RWPE2 (cell line): ENCODE measurements at regions not wholly inside any gene's neighbourhood (a gene's known extent, or its start where the extent isn't known, plus 50 kb on each side); places are given as distances from the start of the nearest gene placed in this dataset.

Source experiments
- ATAC-seq: fragments of 200-7000 bp; cut with Tn5 transposase; 3 replicates; pipeline ENCODE4 v1.9.1; 2021; ENCODE audit warnings: low read depth
- DNase-seq: peaks from one replicate; pipeline ENCODE4 v3.0.0-alpha.2; 2020; ENCODE audit warnings: low spot score
- H3K27ac ChIP-seq: fragments of 450-650 bp; 2 replicates; pipeline ENCODE4 v1.5.1; 2017; ENCODE audit warnings: mild to moderate bottlenecking; ENCODE audit not compliant: poor library complexity, severe bottlenecking
- H3K27me3 ChIP-seq: fragments of 250-450 bp; sonication (Bioruptor Pico); 2 replicates; pipeline ENCODE4 v1.5.1; 2021; ENCODE audit warnings: mild to moderate bottlenecking, moderate library complexity; ENCODE audit not compliant: insufficient read depth, poor library complexity, severe bottlenecking
- H3K36me3 ChIP-seq: fragments of 250-450 bp; sonication (Bioruptor Pico); 2 replicates; pipeline ENCODE4 v1.5.1; 2020; ENCODE audit warnings: low read depth, mild to moderate bottlenecking, moderate library complexity
- H3K4me1 ChIP-seq: fragments of 250-450 bp; sonication (Bioruptor Pico); 2 replicates; pipeline ENCODE4 v1.5.1; 2021; ENCODE audit warnings: mild to moderate bottlenecking, moderate library complexity; ENCODE audit not compliant: insufficient read depth, poor library complexity, severe bottlenecking
- H3K4me3 ChIP-seq: fragments of 250-450 bp; sonication (Bioruptor Pico); 2 replicates; pipeline ENCODE4 v1.5.1; 2021; ENCODE audit warnings: mild to moderate bottlenecking, moderate library complexity; ENCODE audit not compliant: severe bottlenecking
- H3K9me3 ChIP-seq: fragments of 250-450 bp; sonication (Bioruptor Pico); 2 replicates; pipeline ENCODE4 v1.5.1; 2021; ENCODE audit warnings: mild to moderate bottlenecking, moderate library complexity; ENCODE audit not compliant: severe bottlenecking
- TF ChIP-seq, protein P1 (sequence below): fragments of 450-650 bp; IDR thresholded peaks from one replicate; pipeline ENCODE4 v1.5.1; 2017; ENCODE audit warnings: mild to moderate bottlenecking, moderate library complexity; ENCODE audit not compliant: poor library complexity, severe bottlenecking

DNA sequence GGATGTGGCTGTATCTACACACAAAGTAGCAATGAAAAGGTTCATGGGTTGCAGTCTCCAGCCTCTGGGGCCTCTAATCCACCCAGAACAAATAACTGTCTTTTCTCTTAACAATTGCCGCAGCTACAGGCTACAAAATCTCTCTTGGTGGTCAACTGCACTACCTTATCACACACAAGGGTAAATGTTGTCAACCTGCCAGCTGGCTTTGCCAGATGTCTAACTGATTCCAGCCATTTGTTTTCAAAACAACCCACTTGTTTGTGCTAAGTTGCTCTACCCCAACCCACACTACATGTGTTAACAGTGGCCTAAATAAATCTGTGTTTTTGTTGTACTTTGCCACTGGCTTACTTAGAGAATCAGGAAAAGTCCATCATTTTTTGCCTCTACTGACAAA lies 447.3 kb downstream of the TAFA4 start:
- Histone ChIP-seq H3K27ac (no peak overlapping the region), H3K4me1 (no peaks in the 10 kb centered on the region), H3K36me3 (no peaks in the 10 kb centered on the region), H3K4me3 (no peak overlapping the region), H3K27me3 (no peaks in the 10 kb centered on the region), H3K9me3 (no peaks in the 10 kb centered on the region)
- DNase-seq = no peak
- no peak for ATAC-seq
- TF ChIP-seq, protein P1, sequence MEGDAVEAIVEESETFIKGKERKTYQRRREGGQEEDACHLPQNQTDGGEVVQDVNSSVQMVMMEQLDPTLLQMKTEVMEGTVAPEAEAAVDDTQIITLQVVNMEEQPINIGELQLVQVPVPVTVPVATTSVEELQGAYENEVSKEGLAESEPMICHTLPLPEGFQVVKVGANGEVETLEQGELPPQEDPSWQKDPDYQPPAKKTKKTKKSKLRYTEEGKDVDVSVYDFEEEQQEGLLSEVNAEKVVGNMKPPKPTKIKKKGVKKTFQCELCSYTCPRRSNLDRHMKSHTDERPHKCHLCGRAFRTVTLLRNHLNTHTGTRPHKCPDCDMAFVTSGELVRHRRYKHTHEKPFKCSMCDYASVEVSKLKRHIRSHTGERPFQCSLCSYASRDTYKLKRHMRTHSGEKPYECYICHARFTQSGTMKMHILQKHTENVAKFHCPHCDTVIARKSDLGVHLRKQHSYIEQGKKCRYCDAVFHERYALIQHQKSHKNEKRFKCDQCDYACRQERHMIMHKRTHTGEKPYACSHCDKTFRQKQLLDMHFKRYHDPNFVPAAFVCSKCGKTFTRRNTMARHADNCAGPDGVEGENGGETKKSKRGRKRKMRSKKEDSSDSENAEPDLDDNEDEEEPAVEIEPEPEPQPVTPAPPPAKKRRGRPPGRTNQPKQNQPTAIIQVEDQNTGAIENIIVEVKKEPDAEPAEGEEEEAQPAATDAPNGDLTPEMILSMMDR = no peak

- Histone ChIP-seq H3K36me3 (no peaks in the 10 kb centered on the region), H3K27ac (no peak overlapping the region), H3K27me3 (no peaks in the 10 kb centered on the region), H3K4me3 (no peak overlapping the region), H3K9me3 (no peaks in the 10 kb centered on the region), H3K4me1 (no peaks in the 10 kb centered on the region)
- ATAC-seq (no peak), DNase-seq (no peak)
- TF ChIP-seq, protein P1 = no peak
These were observed 448.7 kb downstream of the TAFA4 start for GRCh38 chr3:68483601-68484000.

- TF ChIP-seq, protein P1 = no peak
- Histone ChIP-seq H3K4me1 (no peaks in the 10 kb centered on the region), H3K9me3 (no peaks in the 10 kb centered on the region), H3K27me3 (no peaks in the 10 kb centered on the region), H3K4me3 (no peak overlapping the region), H3K36me3 (no peaks in the 10 kb centered on the region), H3K27ac (no peak overlapping the region)
- ATAC-seq (no peak), DNase-seq (no peak)
These were observed 449.3 kb downstream of the TAFA4 start for GRCh38 chr3:68483041-68483440.

DNA sequence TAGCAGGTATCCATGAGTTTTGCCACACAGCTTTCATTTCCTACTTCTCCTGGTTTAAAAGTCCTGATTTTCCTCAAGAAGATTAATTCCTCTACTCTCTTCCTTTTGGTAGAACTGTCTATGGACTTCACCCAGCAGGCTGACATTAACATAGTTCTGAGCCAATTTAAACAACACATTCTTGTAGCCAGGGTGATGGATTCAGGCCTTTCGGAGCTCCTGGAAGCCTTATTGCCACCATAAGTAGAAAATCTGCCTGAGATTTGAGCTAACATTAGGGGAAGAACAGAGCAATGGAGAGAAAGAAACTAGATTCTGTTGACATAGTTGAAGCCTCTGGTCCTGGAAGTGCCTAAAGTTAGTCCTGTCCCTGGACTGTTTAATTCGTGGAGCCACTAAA lies 449.8 kb downstream of the TAFA4 start:
- no peak for DNase-seq
- Histone ChIP-seq H3K36me3 (no peaks in the 10 kb centered on the region), H3K4me1 (no peaks in the 10 kb centered on the region), H3K9me3 (no peaks in the 10 kb centered on the region), H3K27ac (no peak overlapping the region), H3K4me3 (no peak overlapping the region), H3K27me3 (no peaks in the 10 kb centered on the region)
- TF ChIP-seq, protein P1 = no peak
- no peak for ATAC-seq

- H3K27ac ChIP-seq = no peak overlapping the region
- DNase-seq = no peak
- H3K4me1 ChIP-seq = no peaks in the 10 kb centered on the region
- H3K9me3 ChIP-seq = no peaks in the 10 kb centered on the region
- ATAC-seq = no peak
- H3K4me3 ChIP-seq = no peak overlapping the region
- no peaks in the 10 kb centered on the region for H3K36me3 ChIP-seq
- H3K27me3 ChIP-seq = no peaks in the 10 kb centered on the region
- TF ChIP-seq, protein P1 = no peak
These were observed 452.6 kb downstream of the TAFA4 start for GRCh38 chr3:68479779-68480178.
